ENCODE measurements at regions not wholly inside any gene's neighbourhood (a gene's known extent, or its start where the extent isn't known, plus 50 kb on each side); places are given as distances from the start of the nearest gene placed in this dataset.

DNA sequence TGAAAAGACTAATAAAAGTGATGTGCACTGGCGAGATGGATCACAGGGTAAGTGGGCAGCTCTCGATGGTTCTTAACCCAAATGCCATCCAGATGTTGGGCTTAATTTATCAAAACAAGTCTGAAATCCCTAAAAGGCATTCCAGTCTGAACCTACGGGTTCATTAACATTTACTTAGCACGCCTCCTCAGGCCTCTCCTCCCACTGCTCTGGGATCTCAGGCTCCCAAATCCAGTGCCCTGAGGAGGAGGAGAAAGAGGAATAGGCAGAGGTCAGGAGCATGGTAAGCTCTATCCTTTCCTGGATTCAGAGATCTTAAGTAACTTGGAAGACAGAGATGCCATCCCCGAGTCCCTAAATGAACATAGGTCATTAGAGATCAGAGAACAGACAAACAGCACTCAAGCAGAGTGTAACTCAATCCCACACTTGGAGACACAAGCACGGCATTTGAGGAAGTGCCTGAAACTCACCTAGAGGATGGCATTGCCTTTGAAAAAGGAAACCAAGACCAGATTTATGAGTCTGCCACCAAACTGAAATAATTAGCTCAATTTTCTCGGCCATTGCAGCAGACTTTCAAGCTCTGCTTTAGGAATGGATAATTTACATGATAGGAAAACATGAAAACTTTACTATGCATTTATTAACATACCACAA, 140.9 kb downstream of the CXCL12 start:
- no peak for TF ChIP-seq POLR2A (IDR thresholded peaks at IDR 0.05)
- TF ChIP-seq, protein P1, sequence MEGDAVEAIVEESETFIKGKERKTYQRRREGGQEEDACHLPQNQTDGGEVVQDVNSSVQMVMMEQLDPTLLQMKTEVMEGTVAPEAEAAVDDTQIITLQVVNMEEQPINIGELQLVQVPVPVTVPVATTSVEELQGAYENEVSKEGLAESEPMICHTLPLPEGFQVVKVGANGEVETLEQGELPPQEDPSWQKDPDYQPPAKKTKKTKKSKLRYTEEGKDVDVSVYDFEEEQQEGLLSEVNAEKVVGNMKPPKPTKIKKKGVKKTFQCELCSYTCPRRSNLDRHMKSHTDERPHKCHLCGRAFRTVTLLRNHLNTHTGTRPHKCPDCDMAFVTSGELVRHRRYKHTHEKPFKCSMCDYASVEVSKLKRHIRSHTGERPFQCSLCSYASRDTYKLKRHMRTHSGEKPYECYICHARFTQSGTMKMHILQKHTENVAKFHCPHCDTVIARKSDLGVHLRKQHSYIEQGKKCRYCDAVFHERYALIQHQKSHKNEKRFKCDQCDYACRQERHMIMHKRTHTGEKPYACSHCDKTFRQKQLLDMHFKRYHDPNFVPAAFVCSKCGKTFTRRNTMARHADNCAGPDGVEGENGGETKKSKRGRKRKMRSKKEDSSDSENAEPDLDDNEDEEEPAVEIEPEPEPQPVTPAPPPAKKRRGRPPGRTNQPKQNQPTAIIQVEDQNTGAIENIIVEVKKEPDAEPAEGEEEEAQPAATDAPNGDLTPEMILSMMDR (IDR thresholded peaks at IDR 0.05), result no peak
